Hypothalamus (tissue), 51 donors: ENCODE measurements at regions not wholly inside any gene's neighbourhood (a gene's known extent, or its start where the extent isn't known, plus 50 kb on each side); places are given as distances from the start of the nearest gene placed in this dataset.

Source experiments
- DNase-seq, 51 donors: peaks; one replicate each; lab custom pipeline; 2025; lab: John Stamatoyannopoulos, UW

DNA sequence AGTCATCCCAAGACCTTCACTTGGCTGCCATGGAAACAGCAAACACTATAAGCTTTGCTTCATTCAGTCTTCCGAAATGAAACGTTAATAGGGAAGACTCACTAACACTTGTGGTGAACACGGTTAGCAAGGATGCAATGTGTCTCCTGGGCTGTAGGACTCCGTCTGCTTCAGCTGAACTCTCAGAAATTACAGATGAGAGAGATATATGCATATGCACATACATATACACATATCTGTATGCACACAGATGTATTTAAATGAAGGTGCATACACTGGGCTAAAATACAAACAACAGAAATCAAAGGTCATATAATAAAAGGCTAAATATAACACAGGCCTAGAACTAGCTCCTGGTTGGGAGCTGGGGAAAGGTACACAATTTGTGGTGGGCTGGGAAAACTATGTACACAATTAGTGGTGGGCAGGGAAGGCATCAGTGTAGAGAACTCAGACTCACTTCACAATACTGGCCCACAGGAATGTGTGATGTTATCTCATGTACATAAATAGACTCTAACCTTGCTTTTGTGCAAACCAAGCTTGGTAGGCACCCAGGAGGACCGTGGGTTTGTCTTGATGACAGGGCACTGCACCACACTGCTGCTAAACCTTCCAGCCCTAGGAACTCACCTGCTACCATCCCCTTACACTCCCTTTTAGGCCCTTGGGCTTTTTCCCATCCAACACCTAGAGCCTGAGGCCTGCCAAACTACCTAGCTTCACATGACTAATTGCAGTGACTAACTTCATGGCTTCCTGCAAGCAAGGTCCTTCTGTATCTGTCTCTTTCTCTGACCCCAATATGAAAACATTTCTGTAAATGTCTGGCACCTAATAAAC, 873.1 kb downstream of the NSUN3 start:
- DNase-seq, result no peak

DNA sequence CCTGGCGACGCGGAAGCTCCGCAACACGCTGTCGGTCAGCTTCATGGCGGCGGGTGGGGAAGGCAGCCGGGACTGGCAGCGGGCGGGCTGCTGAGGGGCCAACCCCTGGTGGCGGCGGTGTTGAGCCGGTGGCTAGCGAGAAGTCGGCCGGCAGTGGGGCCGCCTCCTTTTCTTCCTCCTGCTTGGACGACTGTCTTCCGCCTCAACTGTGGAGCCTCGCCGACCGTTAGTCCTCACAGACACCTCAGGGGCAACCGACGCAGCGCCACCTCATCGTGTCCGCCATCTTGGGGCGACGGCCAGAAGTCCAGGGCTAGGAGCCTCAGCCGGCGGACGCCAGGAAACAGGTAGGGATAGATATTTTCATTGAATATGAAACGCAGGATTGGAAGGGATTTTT, 875.1 kb downstream of the NSUN3 start:
- DNase-seq, result no peak

DNA sequence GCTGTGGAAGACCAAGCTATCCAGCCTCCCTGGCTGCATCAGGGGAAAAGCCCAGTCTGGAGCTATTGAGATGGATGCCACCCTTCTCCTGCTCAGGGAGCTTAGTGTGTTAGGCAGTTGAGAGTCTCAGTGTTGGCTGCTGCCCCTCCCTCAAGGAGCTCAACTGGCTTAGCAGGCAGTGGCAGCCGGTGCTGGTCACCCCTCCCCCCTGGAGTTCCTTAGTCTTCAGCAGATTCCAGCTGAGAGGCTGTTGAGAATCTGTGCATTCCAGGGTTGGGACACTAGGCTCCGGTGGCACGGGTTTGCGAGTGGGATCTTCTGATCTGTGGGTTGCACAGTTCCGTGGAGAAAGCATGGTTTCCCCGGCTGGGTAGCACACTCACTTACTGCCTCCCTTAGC, 883.8 kb downstream of the NSUN3 start:
- no peak for DNase-seq

DNA sequence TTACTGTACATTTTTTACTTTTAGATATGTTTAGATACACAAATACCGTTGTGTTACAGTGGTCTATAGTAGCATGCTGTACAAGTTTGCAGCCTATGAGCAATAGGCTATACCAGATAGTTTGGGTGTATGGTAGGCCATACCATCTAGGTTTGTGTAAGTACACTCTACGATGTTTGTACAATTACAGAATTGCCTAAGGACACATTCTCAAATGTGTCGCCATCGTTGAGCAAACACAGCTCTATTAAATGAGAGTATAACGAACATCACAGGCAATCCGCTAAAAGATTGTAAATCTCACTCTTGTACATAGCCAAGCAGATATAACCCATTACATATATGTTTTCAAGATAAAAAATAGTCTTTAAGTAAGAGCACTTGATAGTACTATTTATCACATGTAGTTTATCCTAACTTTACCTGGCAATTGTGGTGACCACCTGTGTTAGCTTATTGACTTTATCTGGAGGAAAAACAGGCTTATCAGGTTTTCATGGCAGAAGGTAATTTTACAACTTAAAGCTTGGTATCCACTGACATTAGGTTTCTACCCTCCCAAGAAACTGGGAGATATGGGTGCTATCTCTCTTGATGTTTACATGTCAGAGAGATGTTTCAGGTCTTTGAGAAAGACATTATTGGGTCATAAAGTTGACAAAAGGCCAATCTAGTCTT, 898.7 kb downstream of the NSUN3 start:
- no peak for DNase-seq

DNA sequence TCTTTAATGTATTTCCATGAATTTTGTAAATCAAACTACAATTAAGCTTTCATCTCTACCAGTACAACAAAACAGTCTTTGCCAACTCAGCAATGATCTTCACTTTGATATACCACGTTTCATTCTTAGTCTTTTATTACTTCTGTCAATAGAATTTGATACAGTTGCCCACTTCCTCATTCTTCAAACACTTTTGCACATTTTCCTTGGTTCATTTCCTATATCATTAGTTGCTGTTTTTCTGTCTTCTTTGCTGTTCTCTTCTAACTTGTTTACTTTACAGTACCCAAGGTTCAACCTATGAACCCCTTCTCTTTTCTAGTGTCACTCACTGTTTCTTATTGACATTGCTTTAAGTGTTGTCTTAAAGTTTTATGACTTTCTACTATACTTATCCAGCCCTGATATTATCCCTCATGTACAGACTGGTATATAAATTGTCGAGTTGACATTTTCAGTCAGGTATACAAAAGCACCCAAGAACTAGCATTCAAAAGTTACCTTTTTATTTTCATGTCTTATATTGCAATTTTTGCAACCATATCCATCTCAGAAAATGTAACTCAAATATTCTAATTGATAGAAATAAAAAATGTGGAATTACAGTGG, 903.1 kb downstream of the NSUN3 start:
- DNase-seq, result no peak

DNA sequence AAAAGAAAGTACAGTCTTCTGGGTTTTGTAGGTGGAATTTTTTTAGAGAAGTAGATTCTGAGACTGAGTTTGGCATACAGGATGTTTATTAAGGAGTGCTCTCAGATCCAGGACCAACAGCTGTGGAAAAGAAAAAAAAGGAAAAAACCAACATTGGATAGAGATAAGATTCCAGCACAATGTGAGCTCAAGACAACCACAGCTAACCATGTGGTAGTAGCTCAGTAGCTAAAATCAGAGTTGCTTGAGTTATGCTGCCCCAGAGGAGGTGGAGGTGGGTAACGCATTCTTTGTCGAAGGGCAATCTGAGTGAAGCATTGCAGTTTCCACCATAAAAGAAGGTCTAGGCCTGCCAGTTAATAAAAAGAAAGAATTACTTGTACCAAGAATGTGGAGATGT, 904.3 kb downstream of the NSUN3 start:
- DNase-seq, result no peak

DNA sequence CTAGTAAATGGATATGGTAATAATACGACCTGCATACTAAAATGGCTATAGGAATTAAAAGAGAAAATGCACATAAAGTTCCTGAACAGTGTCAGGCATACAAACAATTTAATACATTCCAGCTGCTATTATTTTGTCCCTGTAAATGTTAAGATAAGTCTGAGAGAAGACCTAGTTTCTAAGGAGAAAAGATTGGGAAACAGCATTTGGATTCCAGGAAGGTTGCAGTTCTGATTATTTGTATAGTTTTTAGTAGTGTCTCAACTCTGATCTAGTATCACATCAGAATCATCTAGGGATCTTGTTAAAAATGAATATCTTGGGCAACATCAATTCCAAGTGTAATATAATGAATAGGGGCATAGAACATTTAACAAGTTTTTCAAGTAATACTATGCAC, 905.7 kb downstream of the NSUN3 start:
- DNase-seq, result no peak

DNA sequence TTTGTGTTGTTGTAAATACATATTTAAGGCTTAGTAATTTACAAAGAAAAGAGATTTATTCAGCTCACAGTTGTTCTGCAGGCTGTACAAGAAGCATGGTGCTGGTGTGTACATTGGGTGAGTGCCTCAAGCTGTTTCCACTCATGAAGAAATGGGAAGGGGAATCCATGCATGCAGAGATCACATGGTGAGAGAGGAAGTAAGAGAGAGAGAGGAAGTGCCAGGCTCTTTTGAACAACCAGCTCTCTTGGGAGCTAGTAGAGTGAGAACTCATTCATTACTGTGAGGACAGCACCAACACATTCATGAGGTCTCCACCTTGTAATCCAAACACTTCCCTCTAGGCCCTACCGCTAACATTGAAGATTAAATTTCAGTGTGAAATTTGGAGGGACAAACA, 909.2 kb downstream of the NSUN3 start:
- DNase-seq, result no peak

DNA sequence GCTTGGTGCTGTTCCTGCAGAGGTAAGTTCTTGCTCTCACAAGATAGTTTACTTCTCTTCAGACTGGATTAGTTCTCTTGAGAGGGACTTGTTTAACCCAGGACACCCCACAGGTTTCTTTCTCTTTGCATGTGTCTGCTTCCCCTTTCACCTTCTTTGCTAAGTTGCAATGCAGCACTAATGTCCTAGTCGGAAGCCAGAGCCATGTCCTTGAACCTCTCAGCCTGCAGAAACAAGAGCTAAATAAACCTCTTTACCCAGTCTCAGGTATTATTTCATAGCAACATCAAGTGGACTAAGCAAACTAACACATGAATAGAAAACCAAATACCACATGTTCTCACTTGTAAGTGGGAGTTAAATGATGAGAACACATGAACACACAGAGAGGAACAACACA, 915.2 kb downstream of the NSUN3 start:
- DNase-seq, result no peak

DNA sequence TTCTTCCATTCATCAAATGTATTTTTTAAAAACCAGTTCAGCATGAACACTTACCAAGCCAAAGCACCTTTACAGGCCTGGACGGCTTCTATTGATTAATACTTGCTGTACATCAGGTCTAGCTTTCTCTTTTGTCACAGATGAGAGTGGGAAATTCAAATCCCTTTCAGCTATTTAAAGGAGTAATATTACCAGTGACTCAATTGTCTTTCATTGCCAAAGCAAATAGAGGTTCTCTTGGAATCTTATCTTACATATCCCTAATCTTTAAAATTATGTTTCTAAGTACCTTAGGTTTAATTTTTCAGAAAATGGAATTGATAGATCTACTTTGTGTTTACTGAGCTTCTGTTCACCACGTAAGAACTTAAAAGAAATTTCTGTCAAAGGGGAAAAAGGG, 922.9 kb downstream of the NSUN3 start:
- no peak for DNase-seq

DNA sequence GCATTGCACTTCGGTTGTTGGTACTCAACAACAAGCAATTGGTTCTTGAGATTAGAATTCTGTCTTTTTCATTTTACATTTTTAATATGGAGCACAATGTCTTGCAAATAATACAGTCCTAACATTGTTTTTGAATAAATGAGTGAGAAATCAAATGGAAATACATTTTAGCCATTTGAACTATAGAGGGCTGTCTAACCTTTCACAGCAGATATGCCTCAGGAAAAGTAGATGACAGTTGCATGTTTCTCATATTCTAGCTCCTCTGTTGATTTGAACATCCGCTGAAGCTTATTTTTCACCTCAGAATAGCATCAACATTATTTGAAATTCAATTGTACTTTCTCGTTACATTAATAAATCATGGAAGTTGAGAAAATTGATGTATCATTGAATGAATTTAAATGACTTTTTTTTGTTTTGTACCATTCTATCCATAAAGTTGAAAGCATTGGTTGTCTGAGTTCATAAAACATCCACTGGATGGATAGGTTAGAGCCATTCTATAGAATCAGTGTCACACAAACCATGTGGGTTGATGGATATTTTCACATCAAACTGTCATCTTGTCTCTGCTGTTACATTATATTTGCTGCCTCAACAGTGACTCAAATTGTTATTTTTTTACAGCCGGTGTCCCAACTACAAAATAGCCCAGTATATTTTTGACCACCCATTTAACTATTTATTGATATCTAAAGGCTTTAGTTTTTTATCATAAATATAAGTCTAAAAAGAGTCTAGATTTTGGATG, 928.3 kb downstream of the NSUN3 start:
- no peak for DNase-seq

DNA sequence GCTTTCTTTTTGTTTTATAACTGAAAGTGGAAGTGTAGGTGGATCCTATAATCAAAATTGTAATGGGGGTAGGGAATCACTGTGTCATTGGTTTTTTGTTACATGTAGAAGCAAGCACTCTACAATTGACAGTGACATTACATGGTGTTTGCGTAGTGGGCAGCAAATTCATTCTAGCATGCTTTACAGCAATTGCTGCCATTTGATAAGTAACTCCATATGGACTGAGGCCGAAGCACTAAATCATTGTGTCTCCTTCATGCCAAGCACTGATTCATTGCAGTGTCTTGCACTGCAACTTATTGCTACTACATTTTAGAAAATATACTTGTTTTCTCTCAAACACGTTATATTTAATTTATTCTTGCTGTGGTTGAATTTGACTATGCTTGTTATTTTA, 933.9 kb downstream of the NSUN3 start:
- no peak for DNase-seq

DNA sequence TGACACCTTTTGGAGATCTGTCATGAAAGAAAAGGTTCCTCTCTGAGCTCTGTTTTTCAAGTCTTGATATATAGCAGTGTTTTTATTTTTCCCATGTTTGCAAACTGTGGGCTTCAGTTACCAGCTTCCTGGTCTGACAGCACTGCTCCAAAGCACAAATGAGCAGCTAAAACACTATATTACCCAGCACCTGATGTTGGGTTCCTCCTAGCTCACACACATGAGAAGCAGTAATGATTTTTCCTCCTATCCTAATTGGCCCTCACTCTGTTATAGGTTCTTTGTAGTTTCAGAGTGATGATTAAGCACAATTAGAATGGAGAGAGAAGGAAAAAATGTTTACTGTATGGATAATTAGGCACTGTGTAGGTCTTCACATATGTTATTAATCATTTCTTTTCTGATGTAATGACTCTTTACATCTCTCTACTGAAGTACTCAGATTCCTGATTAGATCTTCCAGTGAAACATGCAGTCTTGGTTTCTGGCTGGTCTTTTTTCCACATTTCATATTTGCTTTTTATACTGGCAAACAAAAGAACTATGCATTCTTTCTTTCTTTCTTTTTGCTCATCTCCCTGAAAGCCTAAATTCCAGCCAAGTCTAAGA, 939.7 kb downstream of the NSUN3 start:
- DNase-seq, result no peak

DNA sequence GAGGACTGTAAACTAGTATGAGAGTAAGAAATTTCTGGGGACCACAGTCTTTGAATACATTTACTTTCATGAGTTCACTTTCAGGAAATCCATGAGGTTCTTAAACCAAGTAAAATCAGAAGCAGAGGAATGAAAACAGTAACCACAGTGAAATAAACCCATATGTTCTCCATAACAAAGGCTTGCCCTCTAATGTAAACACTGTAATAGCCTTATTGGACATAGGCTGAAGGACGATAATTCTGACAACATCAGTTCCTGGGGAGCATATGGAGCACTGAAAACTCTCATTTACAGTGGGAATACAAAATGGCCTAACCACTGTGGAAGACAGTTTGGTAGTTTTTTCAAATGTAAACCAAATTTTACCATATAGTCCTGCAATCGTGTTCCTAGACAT, 965.8 kb downstream of the NSUN3 start:
- no peak for DNase-seq

DNA sequence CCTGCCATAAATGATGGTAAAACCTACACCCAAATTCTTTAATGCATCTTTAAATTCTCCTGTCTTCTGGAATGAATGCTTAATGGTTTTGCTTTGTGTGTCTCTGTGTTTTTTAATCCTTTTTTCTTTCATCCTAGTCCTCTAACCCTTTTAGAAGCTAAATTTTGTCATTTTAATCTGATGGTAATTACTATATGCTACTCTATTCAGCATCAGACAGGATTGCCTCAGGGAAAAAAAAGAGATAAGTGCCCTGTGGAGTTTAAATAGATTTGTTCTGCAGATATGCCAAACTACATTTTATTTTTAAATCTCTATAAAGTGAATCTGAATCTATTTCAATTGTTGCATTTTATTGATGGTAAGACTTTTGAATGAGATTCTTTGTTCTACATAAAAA, 966.8 kb downstream of the NSUN3 start:
- DNase-seq, result no peak

DNA sequence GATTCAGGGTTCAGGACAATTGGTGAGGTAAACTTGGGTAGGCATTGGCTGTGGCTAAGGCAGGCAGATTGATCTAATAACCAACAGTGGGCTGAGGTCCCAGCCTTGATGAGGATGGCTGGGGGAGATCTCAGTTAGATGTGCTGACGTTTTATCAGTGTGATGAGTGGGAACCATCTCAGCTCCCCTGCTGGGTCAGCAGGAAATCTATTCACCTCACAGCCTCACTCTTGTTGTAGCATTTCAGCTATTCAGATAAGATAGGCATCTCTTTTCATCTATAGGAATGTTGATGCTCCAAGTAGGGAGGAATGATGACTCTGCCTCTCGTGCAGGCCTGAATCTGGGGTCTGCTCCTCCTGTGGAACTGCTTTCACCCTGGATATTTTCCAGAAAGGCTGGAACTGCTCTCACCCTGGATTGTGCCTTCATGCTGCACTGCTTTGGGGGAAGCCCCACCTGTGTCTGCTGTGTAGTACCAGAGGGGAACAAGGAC, 973.7 kb downstream of the NSUN3 start:
- DNase-seq, result no peak

DNA sequence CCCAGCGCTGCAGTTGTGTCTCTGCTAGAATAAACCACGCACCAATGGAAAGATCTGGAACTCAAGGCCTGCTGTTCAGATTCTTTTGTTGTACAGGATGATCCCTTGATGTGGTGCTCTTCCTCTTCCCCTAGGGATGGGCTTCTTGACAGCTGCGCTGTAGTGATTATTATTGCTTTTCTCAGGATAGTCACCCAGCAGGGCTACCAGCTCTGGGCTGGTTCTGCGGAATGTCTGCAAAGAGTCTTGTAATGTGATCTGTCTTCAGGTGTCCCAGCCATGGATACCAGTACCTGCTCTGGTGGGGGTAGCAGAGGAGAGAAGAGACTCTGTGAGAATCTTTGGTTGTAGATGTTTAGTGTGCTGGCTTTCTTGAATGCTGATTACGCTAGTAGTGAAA, 974.2 kb downstream of the NSUN3 start:
- DNase-seq, result no peak

DNA sequence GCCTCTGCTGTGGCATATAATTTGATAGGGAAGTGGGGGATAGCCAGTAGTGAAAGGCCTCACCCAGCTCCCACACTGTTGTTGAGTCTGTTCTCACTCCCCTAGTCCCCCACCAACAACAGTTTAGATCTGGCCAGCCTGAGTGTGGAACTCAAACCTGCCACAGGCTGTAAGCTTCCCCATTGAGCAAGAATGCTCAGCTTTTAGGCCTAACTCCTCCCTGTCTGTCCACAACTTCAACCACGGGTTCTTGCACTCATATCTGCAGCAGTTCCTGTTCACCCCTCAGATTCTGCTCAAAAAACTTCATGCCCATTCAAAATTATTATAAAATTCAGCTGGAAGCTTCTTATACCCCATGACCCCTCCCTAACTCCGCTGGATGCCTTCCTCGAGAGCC, 975.1 kb downstream of the NSUN3 start:
- DNase-seq, result no peak

DNA sequence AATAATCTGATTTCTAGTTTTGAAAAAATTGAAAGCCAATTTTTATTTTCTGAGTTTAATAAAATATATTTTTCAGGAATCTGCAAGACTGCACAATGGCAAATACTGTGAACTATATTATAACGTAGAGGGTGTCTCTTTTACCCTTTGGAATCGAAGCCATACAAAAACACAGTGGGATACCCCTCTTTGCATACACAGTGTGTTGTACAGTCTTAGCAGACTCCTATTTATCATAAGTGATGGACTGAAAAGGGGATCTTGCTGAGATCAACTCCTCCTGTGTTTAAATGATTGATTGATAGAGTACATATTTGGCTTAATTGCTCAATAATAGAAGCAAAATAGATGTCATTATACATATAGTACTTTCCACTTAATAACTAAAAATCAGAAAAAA, 981.2 kb downstream of the NSUN3 start:
- DNase-seq, result no peak

DNA sequence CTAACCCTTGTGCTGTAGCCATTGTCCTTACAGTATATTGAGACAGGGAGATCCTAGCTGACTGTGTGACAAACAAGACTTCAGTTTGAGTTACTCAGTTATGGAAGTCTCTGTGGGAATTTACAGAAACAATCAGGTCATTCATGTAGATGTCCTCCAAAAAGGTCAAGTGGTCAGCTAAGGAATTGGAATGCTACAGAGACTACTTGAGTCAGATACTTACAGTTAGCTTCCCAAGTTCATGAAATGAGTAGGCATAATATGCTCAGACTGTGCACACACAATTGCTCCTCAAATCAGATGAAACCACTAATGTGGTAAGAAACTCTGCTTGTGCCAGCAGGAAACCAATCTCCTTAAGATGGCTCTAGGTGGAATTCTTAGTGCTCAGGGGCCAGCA, 985.7 kb downstream of the NSUN3 start:
- DNase-seq, result no peak

DNA sequence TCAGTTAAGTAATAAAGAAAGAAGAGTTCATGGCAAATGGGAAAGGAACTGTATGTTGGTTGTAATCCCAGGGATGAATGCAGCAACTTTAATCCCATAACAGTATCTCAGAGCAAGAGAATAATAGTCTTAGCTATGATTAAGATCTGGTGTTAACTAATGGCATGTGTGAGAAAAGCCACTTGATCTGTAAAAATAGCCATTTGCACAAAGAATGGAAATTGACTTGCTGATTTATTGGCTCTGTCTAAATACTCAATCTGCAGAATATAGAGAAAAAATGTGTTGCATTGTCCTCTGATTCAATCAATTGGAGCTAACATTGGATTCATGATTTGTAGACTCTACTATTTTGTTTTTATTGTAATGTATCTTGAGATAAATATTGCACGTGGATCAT, 987.0 kb downstream of the NSUN3 start:
- DNase-seq, result no peak
